Fibroblast of mammary gland (primary cell): ENCODE measurements at regions not wholly inside any gene's neighbourhood (a gene's known extent, or its start where the extent isn't known, plus 50 kb on each side); places are given as distances from the start of the nearest gene placed in this dataset.

Experiments
- DNase-seq: peaks from one replicate; pipeline ENCODE4 v3.0.0-alpha.2; 2010; ENCODE audit warnings: low read depth
- H3K4me3 ChIP-seq: 2 replicates; pipeline ENCODE4 v1.5.1; 2011; ENCODE audit warnings: low read depth, mild to moderate bottlenecking, low read length, moderate library complexity; ENCODE audit not compliant: control insufficient read depth
- TF ChIP-seq, protein P1 (sequence below): conservative IDR thresholded peaks from 2 replicates; pipeline ENCODE4 v1.5.1; 2011; ENCODE audit warnings: low read depth, low read length, inconsistent platforms; ENCODE audit not compliant: control insufficient read depth, insufficient read depth

GRCh38 chr13:97072297-97072696 lies 78.0 kb upstream of the OXGR1 start:
- no peak for DNase-seq
- no peak overlapping the region for H3K4me3 ChIP-seq
- TF ChIP-seq, protein P1, sequence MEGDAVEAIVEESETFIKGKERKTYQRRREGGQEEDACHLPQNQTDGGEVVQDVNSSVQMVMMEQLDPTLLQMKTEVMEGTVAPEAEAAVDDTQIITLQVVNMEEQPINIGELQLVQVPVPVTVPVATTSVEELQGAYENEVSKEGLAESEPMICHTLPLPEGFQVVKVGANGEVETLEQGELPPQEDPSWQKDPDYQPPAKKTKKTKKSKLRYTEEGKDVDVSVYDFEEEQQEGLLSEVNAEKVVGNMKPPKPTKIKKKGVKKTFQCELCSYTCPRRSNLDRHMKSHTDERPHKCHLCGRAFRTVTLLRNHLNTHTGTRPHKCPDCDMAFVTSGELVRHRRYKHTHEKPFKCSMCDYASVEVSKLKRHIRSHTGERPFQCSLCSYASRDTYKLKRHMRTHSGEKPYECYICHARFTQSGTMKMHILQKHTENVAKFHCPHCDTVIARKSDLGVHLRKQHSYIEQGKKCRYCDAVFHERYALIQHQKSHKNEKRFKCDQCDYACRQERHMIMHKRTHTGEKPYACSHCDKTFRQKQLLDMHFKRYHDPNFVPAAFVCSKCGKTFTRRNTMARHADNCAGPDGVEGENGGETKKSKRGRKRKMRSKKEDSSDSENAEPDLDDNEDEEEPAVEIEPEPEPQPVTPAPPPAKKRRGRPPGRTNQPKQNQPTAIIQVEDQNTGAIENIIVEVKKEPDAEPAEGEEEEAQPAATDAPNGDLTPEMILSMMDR = no peak

DNA sequence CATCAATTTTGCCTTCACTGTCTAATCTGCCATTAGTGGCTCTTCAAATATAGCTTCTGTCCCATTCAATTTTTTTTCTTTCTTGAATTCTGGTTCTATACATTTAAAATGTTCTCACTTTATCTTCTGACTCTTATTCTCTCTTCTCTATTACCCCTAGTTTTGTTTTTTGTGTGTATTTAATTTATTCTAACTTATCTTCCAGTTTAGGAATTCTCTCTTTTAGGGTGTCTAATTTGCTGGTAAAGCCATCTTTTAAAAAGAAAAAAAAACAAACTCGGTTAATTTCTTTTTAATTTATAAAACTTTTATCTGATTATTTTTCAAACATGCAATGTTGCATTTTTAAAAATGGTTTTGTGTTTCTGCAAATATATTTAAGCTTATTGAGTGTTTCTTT lies 80.3 kb upstream of the OXGR1 start:
- no peak for DNase-seq
- H3K4me3 ChIP-seq = no peak overlapping the region
- TF ChIP-seq, protein P1 = no peak

- TF ChIP-seq, protein P1 = no peak
- DNase-seq = peak; percentile 14
Observed at GRCh38 chr13:97076898-97077297, 82.6 kb upstream of the OXGR1 start.

DNA sequence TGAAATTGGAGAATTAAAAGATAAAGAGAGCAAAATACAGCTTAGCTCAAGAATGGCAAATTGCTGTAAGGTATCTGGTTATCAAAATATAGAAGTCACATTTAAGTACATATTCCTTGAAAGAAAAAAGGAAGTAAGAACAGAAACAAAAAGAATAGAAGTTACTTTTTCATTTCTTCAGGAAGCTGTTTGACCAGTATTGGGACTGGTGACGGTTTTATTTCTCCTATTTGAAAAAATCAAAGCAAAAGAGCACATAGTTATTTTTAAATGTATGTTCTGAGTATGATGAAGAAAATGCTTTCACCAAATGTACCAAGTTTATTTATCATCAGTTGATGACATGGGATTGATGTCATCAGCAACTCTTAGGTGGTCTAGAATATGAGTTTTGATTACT lies 83.1 kb upstream of the OXGR1 start:
- no peak for DNase-seq
- TF ChIP-seq, protein P1 = no peak
- H3K4me3 ChIP-seq = no peak overlapping the region

More at GRCh38 chr13:97076898-97077297, 82.6 kb upstream of the OXGR1 start:
- no peak overlapping the region for H3K4me3 ChIP-seq

GRCh38 chr13:97079726-97080125 lies 85.5 kb upstream of the OXGR1 start:
- TF ChIP-seq, protein P1 = no peak
- no peak overlapping the region for H3K4me3 ChIP-seq
- DNase-seq = no peak

DNA sequence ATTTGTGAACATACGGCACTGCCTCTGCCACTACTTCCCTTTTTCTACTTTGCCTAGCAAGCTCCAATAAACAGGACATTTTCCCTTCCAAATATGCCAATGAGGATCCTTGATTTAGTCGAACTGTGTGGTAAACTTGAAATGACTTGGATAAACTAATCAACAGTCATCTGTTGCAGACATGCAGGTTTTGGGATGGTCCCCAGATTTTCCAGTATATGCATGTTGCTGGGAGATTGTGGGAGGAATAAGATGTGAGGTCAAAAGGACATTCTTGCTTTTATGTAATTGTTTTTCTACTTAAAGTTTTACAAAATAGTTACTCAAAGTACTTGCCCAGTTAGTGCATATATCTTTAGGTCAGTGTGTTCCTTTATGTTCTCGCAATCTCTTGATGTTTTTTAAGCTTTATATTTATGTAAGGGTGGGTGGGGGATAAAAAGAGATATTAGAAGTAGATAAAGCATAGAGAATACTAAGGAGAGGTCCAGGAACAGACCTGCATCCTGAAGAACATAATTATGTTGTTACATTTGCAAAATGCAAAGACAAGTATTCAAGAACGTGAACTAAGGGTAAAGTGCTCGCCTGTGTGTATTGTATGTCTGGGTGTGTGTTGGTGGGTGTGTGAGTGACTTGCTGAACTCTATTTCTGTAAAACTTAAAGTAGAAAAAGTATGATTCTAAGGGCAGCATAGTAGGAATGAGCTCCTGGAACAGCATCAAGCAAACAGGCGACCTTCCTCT lies 88.4 kb upstream of the OXGR1 start:
- H3K4me3 ChIP-seq = no peak overlapping the region
- DNase-seq = no peak
- TF ChIP-seq, protein P1 = no peak

DNA sequence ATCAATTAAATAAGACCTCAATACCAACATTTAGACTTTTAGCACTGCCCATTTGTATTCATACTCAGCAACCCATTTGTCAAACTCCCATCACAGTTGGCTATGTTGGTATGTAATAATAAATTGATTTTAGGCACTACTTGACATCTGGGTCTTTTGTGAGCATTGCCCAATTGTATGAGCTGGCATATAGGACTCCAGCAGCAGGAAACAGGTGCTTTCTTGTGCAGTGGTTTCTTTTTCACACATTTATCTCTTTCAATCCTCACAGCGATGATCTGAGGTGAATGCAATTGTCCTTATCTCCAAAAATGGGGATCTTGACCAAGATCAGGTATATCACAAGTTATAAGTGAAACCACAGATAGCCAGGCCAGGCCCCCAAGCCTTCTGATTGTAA lies 96.9 kb upstream of the OXGR1 start:
- no peak for DNase-seq
- TF ChIP-seq, protein P1 = no peak
- H3K4me3 ChIP-seq = no peak overlapping the region
